Panc1 (cell line): ENCODE measurements at regions not wholly inside any gene's neighbourhood (a gene's known extent, or its start where the extent isn't known, plus 50 kb on each side); places are given as distances from the start of the nearest gene placed in this dataset.

ENCODE experiments used
- ATAC-seq: fragments of 200-7000 bp; cut with Tn5 transposase; 2 replicates; pipeline ENCODE4 v1.9.1; 2020; ENCODE audit warnings: mild to moderate bottlenecking, moderate library complexity
- BruUV-seq: library from RNA; stranded (reverse); fragments of 400-500 nt; replicated peaks from 2 replicates; lab custom pipeline; 2021; lab: Mats Ljungman, UMichigan
- CTCF ChIA-PET: fragments of 300-600 bp; sonication (Branson Sonifier 250); formaldehyde crosslinking; loops from one replicate; lab custom pipeline; 2022; ENCODE audit warnings: antibody characterized with exemption; lab: Charles Lee
- POLR2A ChIA-PET: fragments of 300-600 bp; sonication (Branson Sonifier 250); formaldehyde crosslinking; loops from one replicate; lab custom pipeline; 2022; ENCODE audit warnings: antibody characterized with exemption; lab: Charles Lee
- DNase-seq: peaks from one replicate; pipeline ENCODE4 v3.0.0-alpha.2; 2010; ENCODE audit warnings: low read depth, low spot score
- H3K27ac ChIP-seq: 2 replicates; pipeline ENCODE4 v1.5.1; 2011; ENCODE audit warnings: mild to moderate bottlenecking, low read length, inconsistent platforms
- H3K27me3 ChIP-seq: fragments of 200-500 bp; sonication (Bioruptor generic); 2 replicates; pipeline ENCODE4 v1.6.0; 2014; ENCODE audit warnings: low read length, inconsistent platforms; ENCODE audit not compliant: control insufficient read depth, insufficient read depth
- H3K36me3 ChIP-seq: fragments of 200-500 bp; sonication (Bioruptor generic); 2 replicates; pipeline ENCODE4 v1.5.1; 2014; ENCODE audit warnings: inconsistent platforms, mild to moderate bottlenecking, low read length, moderate library complexity; ENCODE audit not compliant: control insufficient read depth, insufficient read depth
- H3K4me1 ChIP-seq: 2 replicates; pipeline ENCODE4 v1.5.1; 2011; ENCODE audit warnings: inconsistent platforms, mild to moderate bottlenecking, low read length, moderate library complexity; ENCODE audit not compliant: control insufficient read depth, insufficient read depth
- H3K4me3 ChIP-seq, 2 experiments: 2 replicates each; pipeline ENCODE4 v1.5.1; 2011 to 2012; ENCODE audit warnings: low read depth in 2 of 2, low read length in 2 of 2, mild to moderate bottlenecking in 2 of 2, inconsistent platforms in 1 of 2, moderate library complexity in 1 of 2
- H3K9me3 ChIP-seq: fragments of 200-500 bp; sonication (Bioruptor generic); 2 replicates; pipeline ENCODE4 v1.5.1; 2014; ENCODE audit warnings: low read depth, mild to moderate bottlenecking, inconsistent platforms, low read length, moderate library complexity; ENCODE audit not compliant: control insufficient read depth, insufficient read depth
- CTCF ChIP-seq: fragments of 450-650 bp; IDR thresholded peaks from 2 replicates; pipeline ENCODE4 v1.5.1; 2017; ENCODE audit warnings: mild to moderate bottlenecking
- POLR2AphosphoS5 ChIP-seq: IDR thresholded peaks from 2 replicates; pipeline ENCODE4 v1.6.1; 2012; ENCODE audit warnings: mild to moderate bottlenecking, low read depth, low read length, moderate library complexity
- REST ChIP-seq, 2 experiments: IDR thresholded peaks; 2 replicates each; pipeline ENCODE4 v1.6.1; 2011 to 2012; ENCODE audit warnings: low read depth in 2 of 2, control low read depth in 1 of 2, low read length in 1 of 2, mild to moderate bottlenecking in 1 of 2, moderate library complexity in 1 of 2; ENCODE audit not compliant: insufficient read depth in 1 of 2
- SIN3A ChIP-seq: IDR thresholded peaks from 2 replicates; pipeline ENCODE4 v1.6.1; 2012; ENCODE audit warnings: low read depth, mild to moderate bottlenecking, low read length, moderate library complexity, borderline replicate concordance; ENCODE audit not compliant: insufficient read depth
- TCF7L2 ChIP-seq: IDR thresholded peaks from 2 replicates; pipeline ENCODE4 v1.6.1; 2011; ENCODE audit warnings: mild to moderate bottlenecking, low read depth, low read length, inconsistent platforms
- in situ Hi-C: cut with HindIII; loops from 2 replicates; pipeline ENCODE4 v1.10.0; 2016; ENCODE audit warnings: low sequenced_read_pairs, low pct_unique_long_range_greater_than_20kb
- intact Hi-C: fragments of 100-400 bp; cut with micrococcal nuclease; formaldehyde crosslinking; loops from one replicate; pipeline ENCODE4 v1.10.0; 2022; ENCODE audit not compliant: unreplicated experiment

GRCh38 chr4:134885436-134885835 lies 683.8 kb upstream of the PABPC4L start:
- DNase-seq, result no peak
- in situ Hi-C loops, result no loop called here
- TF ChIP-seq TCF7L2 (no peak), POLR2AphosphoS5 (no peak), SIN3A (no peak), CTCF (no peak), REST (IDR thresholded peaks at IDR 0.05; ENCODE audit: insufficient read depth in 1 of 2, low read depth in 2 of 2, low read length in 1 of 2) (no peak)
- Histone ChIP-seq H3K27me3 (no peaks in the 10 kb centered on the region), H3K36me3 (no peaks in the 10 kb centered on the region), H3K4me1 (no peaks in the 10 kb centered on the region), H3K27ac (no peak overlapping the region), H3K4me3 (no peak overlapping the region), H3K9me3 (no peaks in the 10 kb centered on the region)
- ATAC-seq, result no peak
- no TSS peak for BruUV-seq
- CTCF ChIA-PET, result no interaction called here
- POLR2A ChIA-PET, result no interaction called here
- intact Hi-C loops, result no loop called here

GRCh38 chr4:134883831-134884449 lies 682.4 kb upstream of the PABPC4L start:
- POLR2A ChIA-PET, result no interaction called here
- Histone ChIP-seq H3K4me3 (no peak overlapping the region), H3K27ac (no peak overlapping the region), H3K4me1 (no peaks in the 10 kb centered on the region), H3K36me3 (no peaks in the 10 kb centered on the region), H3K9me3 (no peaks in the 10 kb centered on the region), H3K27me3 (no peaks in the 10 kb centered on the region)
- CTCF ChIA-PET, result no interaction called here
- no peak for ATAC-seq
- in situ Hi-C loops, result no loop called here
- no peak for DNase-seq
- TF ChIP-seq REST (IDR thresholded peaks at IDR 0.05; ENCODE audit: insufficient read depth in 1 of 2, low read depth in 2 of 2, low read length in 1 of 2), result no peak
- no peak for TF ChIP-seq SIN3A
- TF ChIP-seq CTCF, result no peak
- no peak for TF ChIP-seq TCF7L2
- BruUV-seq, result no TSS peak
- intact Hi-C loops, result no loop called here
